OCI-LY1 (cell line): ENCODE measurements at regions not wholly inside any gene's neighbourhood (a gene's known extent, or its start where the extent isn't known, plus 50 kb on each side); places are given as distances from the start of the nearest gene placed in this dataset.

Experiments used
- H2AFZ ChIP-seq: fragments of 200-600 bp; sonication (generic), shearing (Covaris generic); 2 replicates; pipeline ENCODE4 v1.6.0; 2014; ENCODE audit warnings: antibody characterized with exemption, mild to moderate bottlenecking, low read length
- H3F3A ChIP-seq: fragments of 200-600 bp; sonication (generic), shearing (Covaris generic); 2 replicates; pipeline ENCODE4 v1.6.0; 2014; ENCODE audit warnings: mild to moderate bottlenecking, antibody characterized with exemption, low read length, moderate library complexity; ENCODE audit not compliant: insufficient read depth
- H3K27ac ChIP-seq: fragments of 200-600 bp; sonication (generic); 2 replicates; pipeline ENCODE4 v1.5.1; 2014; ENCODE audit warnings: low read length, mixed run types, mild to moderate bottlenecking, low read depth; ENCODE audit not compliant: poor library complexity, severe bottlenecking
- H3K27me3 ChIP-seq: fragments of 200-600 bp; sonication (generic); 2 replicates; pipeline ENCODE4 v1.6.0; 2014; ENCODE audit warnings: antibody characterized with exemption, mild to moderate bottlenecking, low read length, moderate library complexity; ENCODE audit not compliant: insufficient read depth
- H3K36me3 ChIP-seq: fragments of 200-600 bp; sonication (generic); 2 replicates; pipeline ENCODE4 v1.6.1; 2014; ENCODE audit warnings: mild to moderate bottlenecking, antibody characterized with exemption, low read length, moderate library complexity, mixed read lengths; ENCODE audit not compliant: insufficient read depth
- H3K4me1 ChIP-seq: fragments of 200-600 bp; sonication (generic); 2 replicates; pipeline ENCODE4 v1.5.1; 2014; ENCODE audit warnings: mild to moderate bottlenecking, low read length, moderate library complexity; ENCODE audit not compliant: insufficient read depth, severe bottlenecking
- H3K4me2 ChIP-seq: fragments of 200-600 bp; sonication (generic), shearing (Covaris generic); 2 replicates; pipeline ENCODE4 v1.6.1; 2014; ENCODE audit warnings: low read length
- H3K4me3 ChIP-seq: fragments of 200-600 bp; sonication (generic); 2 replicates; pipeline ENCODE4 v1.5.1; 2014; ENCODE audit warnings: low read length, low read depth, mild to moderate bottlenecking, mixed read lengths; ENCODE audit not compliant: poor library complexity, severe bottlenecking
- H3K79me2 ChIP-seq: fragments of 200-600 bp; shearing (Covaris generic); 2 replicates; pipeline ENCODE4 v1.6.1; 2016; ENCODE audit warnings: mixed run types, low read length, mixed read lengths; ENCODE audit not compliant: insufficient read depth
- H3K9ac ChIP-seq: fragments of 200-600 bp; sonication (generic), shearing (Covaris generic); 2 replicates; pipeline ENCODE4 v1.6.1; 2014; ENCODE audit warnings: mild to moderate bottlenecking, low read length, mixed read lengths
- H3K9me2 ChIP-seq: fragments of 200-600 bp; sonication (generic), shearing (Covaris generic); 2 replicates; pipeline ENCODE4 v1.6.1; 2014; ENCODE audit warnings: low read depth, mild to moderate bottlenecking, low read length, mixed read lengths
- H3K9me3 ChIP-seq: fragments of 200-600 bp; shearing (Covaris generic); 2 replicates; pipeline ENCODE4 v1.6.1; 2014; ENCODE audit warnings: low read length, mixed read lengths
- H4K20me1 ChIP-seq: fragments of 200-600 bp; sonication (generic), shearing (Covaris generic); 2 replicates; pipeline ENCODE4 v1.6.0; 2016; ENCODE audit warnings: mild to moderate bottlenecking, low read length; ENCODE audit not compliant: insufficient read depth
- CTCF ChIP-seq: fragments of 200-600 bp; sonication (generic), shearing (Covaris generic); IDR thresholded peaks from 2 replicates; pipeline ENCODE4 v1.5.1; 2017; ENCODE audit warnings: mild to moderate bottlenecking, antibody characterized with exemption, low read length, moderate library complexity, mixed read lengths
- EZH2 ChIP-seq: fragments of 200-600 bp; sonication (generic), shearing (Covaris generic); IDR thresholded peaks from 2 replicates; pipeline ENCODE4 v1.8.0; 2017; ENCODE audit warnings: borderline replicate concordance, mixed run types, mild to moderate bottlenecking, antibody characterized with exemption, low read length, moderate library complexity, mixed read lengths

GRCh38 chr4:25474690-25475089 is 97.6 kb downstream of the ANAPC4 start:
- Histone ChIP-seq H2AFZ (no peak overlapping the region), H3K9me3 (no peaks in the 10 kb centered on the region), H3K9me2 (no peaks in the 10 kb centered on the region), H3K4me1 (no peaks in the 10 kb centered on the region), H3K79me2 (no peaks in the 10 kb centered on the region), H3K4me2 (no peak overlapping the region), H3F3A (no peaks in the 10 kb centered on the region), H3K4me3 (no peak overlapping the region), H3K9ac (no peak overlapping the region), H3K36me3 (no peaks in the 10 kb centered on the region), H3K27ac (no peak overlapping the region), H3K27me3 (no peaks in the 10 kb centered on the region), H4K20me1 (no peaks in the 10 kb centered on the region)
- TF ChIP-seq EZH2: no peak
- TF ChIP-seq CTCF: no peak

- Histone ChIP-seq H3K4me3 (no peak overlapping the region), H3K9me3 (no peaks in the 10 kb centered on the region), H3K27me3 (no peaks in the 10 kb centered on the region), H3F3A (no peaks in the 10 kb centered on the region), H3K79me2 (no peaks in the 10 kb centered on the region), H4K20me1 (no peaks in the 10 kb centered on the region), H3K36me3 (no peaks in the 10 kb centered on the region), H3K9ac (no peak overlapping the region), H2AFZ (no peak overlapping the region), H3K4me1 (no peaks in the 10 kb centered on the region), H3K9me2 (no peaks in the 10 kb centered on the region), H3K4me2 (no peak overlapping the region), H3K27ac (no peak overlapping the region)
- TF ChIP-seq CTCF (no peak), EZH2 (no peak)
Observed at GRCh38 chr4:25477221-25477620, 100.2 kb downstream of the ANAPC4 start.

- no peaks in the 10 kb centered on the region for H3K9me2 ChIP-seq
- no peaks in the 10 kb centered on the region for H3K79me2 ChIP-seq
- H3K9me3 ChIP-seq: no peaks in the 10 kb centered on the region
- no peak overlapping the region for H2AFZ ChIP-seq
- H3K36me3 ChIP-seq: no peaks in the 10 kb centered on the region
- H3K27ac ChIP-seq: no peak overlapping the region
- H3K27me3 ChIP-seq: no peaks in the 10 kb centered on the region
- no peak overlapping the region for H3K4me3 ChIP-seq
- no peaks in the 10 kb centered on the region for H3K4me1 ChIP-seq
- H3K4me2 ChIP-seq: no peak overlapping the region
- no peaks in the 10 kb centered on the region for H3F3A ChIP-seq
- H4K20me1 ChIP-seq: no peaks in the 10 kb centered on the region
- no peak overlapping the region for H3K9ac ChIP-seq
- TF ChIP-seq CTCF (no peak), EZH2 (no peak)
Observed at GRCh38 chr4:25481648-25482047, 104.6 kb downstream of the ANAPC4 start.
